Heart left ventricle (tissue), 16 donors: ENCODE measurements at regions not wholly inside any gene's neighbourhood (a gene's known extent, or its start where the extent isn't known, plus 50 kb on each side); places are given as distances from the start of the nearest gene placed in this dataset.
A peak's percentile ranks its signal among the peaks of the same experiment; 100 is the strongest.

Source experiments
- ATAC-seq, 4 donors: fragments of 200-7000 bp; cut with Tn5 transposase; one replicate each; pipeline ENCODE4 v1.9.1; 2020 to 2022; ENCODE audit warnings: moderate library complexity in 4 of 4, mild to moderate bottlenecking in 3 of 4, moderate number of reproducible peaks in 1 of 4
- DNase-seq, 5 donors: peaks; one replicate each; pipeline ENCODE4 v3.0.0-alpha.2; 2020
- H3K27ac ChIP-seq, 12 donors: fragments of 200-600 bp; sonication (generic) in 4 of 12; one replicate each; pipeline versions ENCODE4 v1.5.0 to v1.8.0; 2016 to 2022; ENCODE audit warnings: mild to moderate bottlenecking in 2 of 12
- H3K27me3 ChIP-seq, 9 donors: fragments of 200-600 bp; sonication (generic) in 2 of 9; one replicate each; pipeline versions ENCODE4 v1.5.1 to v1.8.0; 2016 to 2022; ENCODE audit warnings: mild to moderate bottlenecking in 3 of 9
- H3K36me3 ChIP-seq, 9 donors: fragments of 200-600 bp; sonication (generic) in 2 of 9; one replicate each; pipeline versions ENCODE4 v1.5.0 to v1.8.0; 2018 to 2022; ENCODE audit warnings: mild to moderate bottlenecking in 2 of 9
- H3K4me1 ChIP-seq, 12 donors: fragments of 200-600 bp; sonication (generic) in 4 of 12; one replicate each; pipeline versions ENCODE4 v1.5.0 to v1.8.0; 2016 to 2022; ENCODE audit warnings: mild to moderate bottlenecking in 3 of 12
- H3K4me3 ChIP-seq, 12 donors: fragments of 200-600 bp; sonication (generic) in 4 of 12; one replicate each; pipeline versions ENCODE4 v1.5.0 to v1.8.0; 2017 to 2022; ENCODE audit warnings: mild to moderate bottlenecking in 9 of 12, moderate library complexity in 4 of 12
- H3K9me3 ChIP-seq, 12 donors: fragments of 200-600 bp; sonication (generic) in 4 of 12; one replicate each; pipeline versions ENCODE4 v1.5.0 to v1.8.0; 2016 to 2022; ENCODE audit warnings: mild to moderate bottlenecking in 1 of 12
- POLR2A ChIP-seq, 2 donors: fragments of 450-650 bp; IDR thresholded peaks; one replicate each; pipeline ENCODE4 v1.6.1; 2017; ENCODE audit warnings: antibody characterized with exemption in 2 of 2, mild to moderate bottlenecking in 2 of 2, moderate library complexity in 2 of 2
- WGBS, 4 donors: extraction: QIAGEN DNeasy Blood & Tissue Kit in 2 of 4; methylation state at CpG; one replicate each; pipeline versions ENCODE4 v1.1.5 to v1.1.7; 2013 to 2018; 5-methylcytosine and 5-hydroxymethylcytosine counted together
- intact Hi-C, 10 donors: fragments of 100-400 bp; cut with DNase I; formaldehyde crosslinking; loops; one replicate each; pipeline versions ENCODE4 v1.11.1 to v1.14.2; 2022
- TF ChIP-seq, protein P1 (sequence below), 12 donors: fragments of 200-600 bp; sonication (generic) in 4 of 12; IDR thresholded peaks; one replicate each; pipeline versions ENCODE4 v1.5.0 to v1.8.0; 2018 to 2022; ENCODE audit warnings: antibody characterized with exemption in 12 of 12, mild to moderate bottlenecking in 5 of 12
- donor health status: ischemic (EF 13 %, LVEDD 7.1; RV severe dilation, severe dysfunction).
- donor health status: healthy with polysubstance abuse.
- donor health status: DM: no; HTN: yes; CAD: no.
- donor health status: DM: no; HTN: no; CAD: no.
- donor health status: ischemic (EF 25% LVEDD 6.9; RV normal size, moderate dysfunction).
- donor health status: ischemic (EF 25% LVEDD 5.7; RV mildly dilated, moderate dysfunction).
- donor health status: healthy.
- donor health status: DM: yes; HTN: yes; CAD: no.
- donor health status: ischemic (EF 35%, LVEDD 5.7; RV mildly dilated, moderate dysfunction).
- donor health status: nonischemic (EF 11% LVEDD 7.7; RV severe dilation, severe dysfunction).
- donor health status: DM: yes; HTN: yes; CAD: no.
- donor health status: PGD.
- donor health status: ischemic (EF 29% LVEDD 5.4; RV normal size, mild dysfunction).
- donor health status: nonischemic (EF 23%, LVEDD 6.1; RV moderate dilation, normal function).

DNA sequence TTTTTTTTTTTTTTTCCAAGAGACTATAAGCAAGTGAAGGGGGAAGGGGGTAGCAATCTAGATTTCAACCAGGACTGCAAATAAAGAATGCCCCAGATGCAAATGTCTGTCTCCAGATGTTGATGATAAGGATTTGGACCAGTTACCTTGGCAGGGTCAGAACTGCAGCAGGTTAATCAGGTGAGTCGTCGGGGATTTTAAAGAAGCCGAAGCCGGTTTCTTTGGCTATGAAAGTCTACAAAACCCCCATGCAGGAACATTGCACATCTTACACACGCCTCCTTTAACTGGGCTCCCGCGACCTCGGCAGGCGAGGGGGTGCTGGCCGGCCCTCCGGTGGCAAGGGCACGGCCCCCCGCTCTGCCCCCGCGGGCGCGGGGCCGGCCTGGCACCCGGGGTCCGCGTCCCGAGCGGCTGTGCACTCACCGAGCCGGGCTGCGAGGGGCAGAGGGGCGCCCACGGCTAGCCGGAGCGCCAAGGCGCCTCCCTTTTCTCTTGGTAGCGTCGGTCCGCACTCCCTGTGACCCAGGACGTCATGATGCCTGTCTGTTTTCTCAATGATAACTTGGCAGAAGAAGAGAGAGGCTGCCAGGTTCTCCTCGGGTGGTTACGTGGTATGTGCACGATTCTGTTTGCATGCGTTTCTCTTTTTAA is 366.3 kb upstream of the ESRRG start:
- TF ChIP-seq, protein P1, sequence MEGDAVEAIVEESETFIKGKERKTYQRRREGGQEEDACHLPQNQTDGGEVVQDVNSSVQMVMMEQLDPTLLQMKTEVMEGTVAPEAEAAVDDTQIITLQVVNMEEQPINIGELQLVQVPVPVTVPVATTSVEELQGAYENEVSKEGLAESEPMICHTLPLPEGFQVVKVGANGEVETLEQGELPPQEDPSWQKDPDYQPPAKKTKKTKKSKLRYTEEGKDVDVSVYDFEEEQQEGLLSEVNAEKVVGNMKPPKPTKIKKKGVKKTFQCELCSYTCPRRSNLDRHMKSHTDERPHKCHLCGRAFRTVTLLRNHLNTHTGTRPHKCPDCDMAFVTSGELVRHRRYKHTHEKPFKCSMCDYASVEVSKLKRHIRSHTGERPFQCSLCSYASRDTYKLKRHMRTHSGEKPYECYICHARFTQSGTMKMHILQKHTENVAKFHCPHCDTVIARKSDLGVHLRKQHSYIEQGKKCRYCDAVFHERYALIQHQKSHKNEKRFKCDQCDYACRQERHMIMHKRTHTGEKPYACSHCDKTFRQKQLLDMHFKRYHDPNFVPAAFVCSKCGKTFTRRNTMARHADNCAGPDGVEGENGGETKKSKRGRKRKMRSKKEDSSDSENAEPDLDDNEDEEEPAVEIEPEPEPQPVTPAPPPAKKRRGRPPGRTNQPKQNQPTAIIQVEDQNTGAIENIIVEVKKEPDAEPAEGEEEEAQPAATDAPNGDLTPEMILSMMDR (IDR thresholded peaks at IDR 0.05) = no peak
- TF ChIP-seq POLR2A (IDR thresholded peaks at IDR 0.05) = no peak
- ATAC-seq (peak; percentile 70 to 92 (median 84)), DNase-seq (peak; percentile 28 to 65 (median 51))
- intact Hi-C loops = loop anchor here in 6 of 10 donors (2.0 to 10.0 kb wide), 3 partner anchors 45 to 337 kb away; no protein-coding TSS in a partner anchor
- H3K4me3 ChIP-seq = peak overlapping the region; percentile 35 to 79 (median 54)
- peaks cover 0 to 14% (median 0%) of the 10 kb centered on the region in 9 donors for H3K27me3 ChIP-seq
- peaks cover 0 to 3% (median 0%) of the 10 kb centered on the region in 9 donors for H3K36me3 ChIP-seq
- peak overlapping the region; percentile 73 to 98 (median 82) for H3K27ac ChIP-seq
- H3K4me1 ChIP-seq = peaks cover 0 to 16% (median 3%) of the 10 kb centered on the region in 12 donors
- WGBS, 4 donors = 0 to 3% (median 1%) methylated on average over 12 to 39 of the region's 39 CpGs
- no peaks in the 10 kb centered on the region for H3K9me3 ChIP-seq

DNA sequence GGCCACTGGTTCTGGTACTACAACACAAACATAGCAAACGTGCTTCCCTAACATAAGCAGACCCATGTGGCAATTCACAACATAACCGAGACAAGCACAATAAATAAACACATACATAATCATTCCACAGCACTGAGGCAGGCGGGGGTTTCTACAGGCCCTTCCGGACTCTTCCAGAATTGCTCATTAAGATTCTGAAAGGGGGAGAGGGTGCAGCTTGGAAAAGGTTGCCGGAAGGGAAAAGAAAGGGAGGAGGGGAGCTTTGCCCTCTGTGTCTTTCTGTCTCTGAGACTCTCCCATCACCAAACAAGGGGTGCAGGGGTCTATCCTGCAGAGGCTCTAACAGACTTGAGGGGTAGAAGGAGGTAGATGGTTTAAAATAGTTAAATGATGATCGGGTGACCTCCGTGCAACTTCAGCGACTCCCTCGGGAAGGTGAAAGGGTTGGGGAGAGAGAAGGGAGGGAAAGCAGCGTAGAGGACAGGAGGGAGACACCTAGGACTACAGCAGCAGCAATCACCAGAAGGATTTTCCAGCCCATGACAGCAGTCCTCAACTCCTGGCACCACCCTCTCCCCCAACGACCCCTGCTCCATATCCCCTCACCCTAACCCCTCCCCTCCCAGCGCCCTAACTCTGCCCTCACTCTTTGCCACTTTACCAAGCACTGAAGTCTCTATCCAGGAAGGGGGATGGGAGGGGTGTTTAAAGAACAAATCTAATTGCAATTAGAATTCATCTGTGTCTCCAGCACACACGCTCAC is 365.5 kb upstream of the ESRRG start:
- H3K9me3 ChIP-seq = no peaks in the 10 kb centered on the region
- peaks cover 0 to 3% (median 0%) of the 10 kb centered on the region in 9 donors for H3K36me3 ChIP-seq
- WGBS, 4 donors = 12 to 17% (median 14%) methylated on average over 13 of the region's 13 CpGs
- peak overlapping the region in 10 of 12 donors; percentile 74 to 98 (median 82) for H3K27ac ChIP-seq
- DNase-seq (no peak), ATAC-seq (peak; percentile 28 to 55 (median 36))
- H3K4me3 ChIP-seq = peak overlapping the region; percentile 35 to 79 (median 54)
- no peak for TF ChIP-seq POLR2A (IDR thresholded peaks at IDR 0.05)
- TF ChIP-seq, protein P1 (IDR thresholded peaks at IDR 0.05) = no peak
- peaks cover 0 to 16% (median 3%) of the 10 kb centered on the region in 12 donors for H3K4me1 ChIP-seq
- peaks cover 0 to 14% (median 0%) of the 10 kb centered on the region in 9 donors for H3K27me3 ChIP-seq
- intact Hi-C loops = loop anchor here in 6 of 10 donors (5.0 to 10.0 kb wide), 2 partner anchors 334 to 336 kb away; no protein-coding TSS in a partner anchor

DNA sequence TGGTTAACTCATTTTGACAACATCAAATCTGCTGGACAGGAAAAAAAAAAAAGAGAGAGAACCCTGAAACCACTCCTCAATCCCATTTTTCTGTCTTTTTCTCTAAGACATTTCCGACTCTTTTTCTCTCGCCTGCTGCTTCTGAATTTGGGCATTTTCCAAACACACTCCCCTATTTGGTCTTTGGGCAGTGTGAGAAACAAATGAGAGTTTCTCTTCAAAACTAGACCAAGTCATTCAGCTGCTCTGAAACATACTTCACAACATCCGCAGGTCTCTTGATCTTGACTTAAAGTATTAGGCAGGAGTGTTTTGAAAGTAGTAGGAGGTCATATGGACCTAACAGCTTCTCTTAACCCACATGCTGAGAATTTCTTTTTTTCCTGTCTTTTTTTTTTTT is 364.8 kb upstream of the ESRRG start:
- ATAC-seq (no peak), DNase-seq (no peak)
- H3K9me3 ChIP-seq = no peaks in the 10 kb centered on the region
- TF ChIP-seq, protein P1 (IDR thresholded peaks at IDR 0.05) = no peak
- no peak for TF ChIP-seq POLR2A (IDR thresholded peaks at IDR 0.05)
- H3K27me3 ChIP-seq = peaks cover 0 to 14% (median 0%) of the 10 kb centered on the region in 9 donors
- peak overlapping the region in 4 of 12 donors; percentile 3 to 92 (median 81) for H3K27ac ChIP-seq
- peak overlapping the region in 5 of 12 donors; percentile 53 to 72 (median 55) for H3K4me3 ChIP-seq
- H3K36me3 ChIP-seq = peaks cover 0 to 3% (median 0%) of the 10 kb centered on the region in 9 donors
- intact Hi-C loops = loop anchor here in 6 of 10 donors (5.0 to 10.0 kb wide), 2 partner anchors 333 to 336 kb away; no protein-coding TSS in a partner anchor
- WGBS, 4 donors = 48 to 64% (median 56%) methylated on average over 3 of the region's 3 CpGs
- peaks cover 0 to 16% (median 3%) of the 10 kb centered on the region in 12 donors for H3K4me1 ChIP-seq

DNA sequence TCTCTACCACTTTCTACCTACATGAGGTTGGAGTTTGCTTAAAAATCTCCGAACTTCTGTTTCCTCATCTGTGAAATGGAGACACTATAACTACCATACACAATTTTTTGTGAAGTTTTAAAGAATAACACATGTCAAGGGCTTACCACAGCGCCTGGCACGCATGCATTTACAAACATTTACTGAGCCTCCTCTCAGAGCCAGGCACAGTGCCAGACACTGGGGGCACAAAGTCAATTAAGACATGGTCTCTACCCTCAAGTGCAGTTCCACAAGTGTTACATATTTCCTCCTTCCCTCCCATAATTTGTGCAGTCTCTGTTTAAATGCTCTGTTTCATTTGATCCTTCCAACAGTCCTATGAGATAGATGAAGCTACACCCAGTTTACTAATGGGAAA is 356.4 kb upstream of the ESRRG start:
- ATAC-seq (no peak), DNase-seq (no peak)
- Histone ChIP-seq H3K27ac (peak overlapping the region in 2 of 12 donors; percentile 65 to 70), H3K36me3 (no peaks in the 10 kb centered on the region), H3K27me3 (no peaks in the 10 kb centered on the region), H3K4me1 (peaks cover 0 to 10% (median 0%) of the 10 kb centered on the region in 12 donors), H3K9me3 (no peaks in the 10 kb centered on the region), H3K4me3 (peak overlapping the region in 2 of 12 donors; percentile 45 to 53)
- TF ChIP-seq POLR2A (IDR thresholded peaks at IDR 0.05) = no peak
- TF ChIP-seq, protein P1 (IDR thresholded peaks at IDR 0.05) = no peak
- WGBS, 4 donors = 70 to 80% (median 72%) methylated on average over 3 of the region's 3 CpGs
- intact Hi-C loops = loop anchor here in 1 of 10 donors (10.0 kb wide), 1 partner anchor 265 kb away; no protein-coding TSS in a partner anchor
